ENCODE measurements at regions not wholly inside any gene's neighbourhood (a gene's known extent, or its start where the extent isn't known, plus 50 kb on each side); places are given as distances from the start of the nearest gene placed in this dataset.
"Not testable (repeated sequence)": the region's sequence is repeated elsewhere in the genome, so short reads cannot be mapped to it uniquely, and the experiment has no call there.

GRCh38 chr12:127752802-127753201, 514.2 kb upstream of the TMEM132C start:
- in situ Hi-C loops (cut with MboI; ENCODE audit: low sequenced_read_pairs), result no loop called here

- in situ Hi-C loops (cut with MboI; ENCODE audit: low sequenced_read_pairs), result no loop called here
Observed at GRCh38 chr12:127760357-127760756, 506.6 kb upstream of the TMEM132C start.

DNA sequence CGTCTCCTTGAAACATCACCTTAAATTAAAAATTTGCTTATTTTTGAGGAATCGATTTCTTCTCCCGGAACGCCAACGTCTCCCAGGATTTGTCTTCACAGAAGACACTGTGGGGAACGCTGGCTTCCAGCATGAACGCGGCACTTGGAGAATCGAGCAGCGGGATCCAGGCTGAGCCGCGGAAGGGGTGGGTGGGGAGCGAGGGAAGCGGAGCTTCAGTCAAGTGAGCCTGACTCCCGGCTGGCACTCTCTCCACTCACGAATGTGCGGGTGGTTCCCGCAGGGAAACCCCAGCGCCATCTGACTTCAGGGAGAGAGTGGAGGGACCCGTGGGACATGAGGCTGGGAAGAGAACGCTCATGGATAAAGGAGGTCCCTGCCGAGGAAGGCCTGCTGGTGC, 506.0 kb upstream of the TMEM132C start:
- in situ Hi-C loops (cut with MboI; ENCODE audit: low sequenced_read_pairs), result no loop called here

DNA sequence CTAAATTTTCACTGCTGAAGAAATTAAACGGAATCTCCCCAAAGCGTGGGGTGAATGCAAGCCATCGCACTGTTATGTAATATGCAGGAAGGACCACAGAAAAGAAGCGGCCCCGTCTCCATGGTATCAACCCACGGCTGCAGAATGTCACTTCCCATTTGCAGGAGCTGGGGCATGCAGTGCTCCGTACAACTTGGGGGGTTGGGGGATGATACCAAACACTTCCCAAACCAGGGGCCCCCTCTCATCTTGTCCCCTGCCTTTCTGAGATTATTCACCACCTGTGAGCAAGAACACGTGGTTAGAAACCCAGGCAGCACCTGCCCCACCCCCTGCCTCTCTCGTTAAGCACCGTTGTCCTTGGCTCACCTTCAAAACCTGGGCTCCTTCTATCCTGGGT, 505.1 kb upstream of the TMEM132C start:
- in situ Hi-C loops (cut with MboI; ENCODE audit: low sequenced_read_pairs), result no loop called here

DNA sequence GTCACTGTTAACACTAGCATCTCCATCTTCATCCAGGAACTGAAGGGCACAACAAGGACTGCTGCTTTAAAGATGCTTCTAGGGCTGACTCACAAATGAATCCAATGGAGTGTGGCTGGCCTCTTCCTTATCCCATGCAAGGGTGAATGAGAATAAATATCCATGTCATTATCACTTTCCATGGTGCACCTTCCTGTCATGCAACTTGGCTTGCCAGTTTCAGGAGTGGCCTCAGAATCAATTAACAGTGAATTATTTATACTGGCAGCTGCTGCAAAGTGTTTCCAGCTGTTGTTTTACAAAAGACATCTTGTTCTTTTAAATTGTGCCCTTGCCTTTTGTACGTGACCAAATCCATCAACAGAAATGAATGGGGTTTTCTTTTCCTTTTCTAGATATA, 499.3 kb upstream of the TMEM132C start:
- in situ Hi-C loops (cut with MboI; ENCODE audit: low sequenced_read_pairs), result no loop called here

- in situ Hi-C loops (cut with MboI; ENCODE audit: low sequenced_read_pairs), result no loop called here
Observed at GRCh38 chr12:127770118-127770517, 496.9 kb upstream of the TMEM132C start.

- in situ Hi-C loops (cut with MboI; ENCODE audit: low sequenced_read_pairs), result no loop called here
Observed at GRCh38 chr12:127771546-127771945, 495.4 kb upstream of the TMEM132C start.

DNA sequence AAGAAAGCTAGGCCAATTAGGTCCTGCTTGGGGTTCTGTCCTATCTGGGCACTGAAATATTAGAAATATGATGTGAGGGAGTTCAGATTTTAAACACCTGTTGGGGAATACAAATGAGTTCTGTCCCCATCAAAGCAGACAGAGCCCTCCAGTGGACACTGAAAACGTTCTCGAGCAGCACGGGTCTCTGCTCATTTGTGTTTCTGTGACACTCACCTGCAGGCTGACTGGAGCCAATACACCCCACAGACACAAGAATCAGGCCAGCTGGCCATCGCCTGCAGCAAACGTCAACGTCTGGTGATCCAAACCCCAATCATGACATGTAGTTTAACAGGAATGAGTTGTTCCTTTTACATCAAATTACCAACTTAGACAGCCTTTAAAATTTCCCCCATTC, 493.4 kb upstream of the TMEM132C start:
- in situ Hi-C loops (cut with MboI; ENCODE audit: low sequenced_read_pairs), result no loop called here

- in situ Hi-C loops (cut with MboI; ENCODE audit: low sequenced_read_pairs), result no loop called here
Observed at GRCh38 chr12:127774828-127775227, 492.1 kb upstream of the TMEM132C start.

DNA sequence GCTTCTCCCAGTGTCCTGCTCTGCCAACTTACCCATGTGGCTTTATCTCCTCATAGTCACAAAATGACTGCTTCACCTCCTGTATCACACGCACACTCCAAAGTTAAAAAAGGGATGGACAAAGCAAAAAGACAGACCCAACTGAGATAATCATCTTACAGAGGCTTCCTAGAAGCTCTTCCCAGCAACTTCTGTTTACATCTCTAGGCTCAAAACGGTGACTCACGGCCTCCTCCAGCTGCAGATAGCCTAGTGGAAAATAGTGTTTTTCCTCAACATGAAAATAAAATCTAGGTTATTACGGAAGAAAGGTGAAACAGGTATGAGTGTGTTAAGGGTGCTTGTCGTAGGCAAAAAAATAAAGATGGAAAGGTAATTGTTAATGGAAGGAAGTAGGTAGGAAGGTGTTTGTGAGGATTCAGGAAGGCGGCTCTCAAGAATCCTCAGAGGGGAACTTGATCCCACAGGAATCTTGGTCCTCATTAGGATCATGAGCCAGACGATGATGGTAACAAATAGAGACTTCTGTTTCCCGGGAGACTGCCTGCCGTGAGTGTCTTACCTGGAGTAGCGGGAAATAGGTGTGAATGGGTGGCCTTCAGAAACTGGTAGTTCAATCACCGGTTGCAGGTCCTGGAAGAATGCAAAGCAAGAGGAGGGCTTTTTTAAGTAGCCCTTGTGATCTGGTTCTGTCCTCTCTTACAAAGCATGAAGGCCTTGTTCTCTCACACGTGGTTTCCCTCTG, 487.5 kb upstream of the TMEM132C start:
- in situ Hi-C loops (cut with MboI; ENCODE audit: low sequenced_read_pairs), result no loop called here

DNA sequence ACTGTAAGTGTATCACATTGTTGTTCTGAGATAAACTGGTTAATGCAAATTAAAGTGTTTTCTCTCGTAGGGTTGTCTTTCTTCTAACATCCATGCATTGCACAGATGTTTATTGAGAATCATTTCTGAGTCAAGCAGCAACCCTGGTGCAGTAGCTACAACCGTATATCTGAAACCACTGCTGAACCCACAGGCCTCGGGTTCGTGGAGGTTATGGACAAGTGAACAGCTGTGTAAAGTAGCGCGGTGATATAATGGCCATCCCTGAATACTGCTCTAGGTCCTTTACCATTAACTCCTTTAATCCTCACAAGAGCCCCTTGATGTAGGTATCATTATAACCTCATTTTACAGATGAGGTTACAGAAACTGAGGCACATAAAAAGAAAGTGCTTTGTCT, 486.1 kb upstream of the TMEM132C start:
- in situ Hi-C loops (cut with MboI; ENCODE audit: low sequenced_read_pairs), result no loop called here

GRCh38 chr12:127781336-127781735, 485.6 kb upstream of the TMEM132C start:
- in situ Hi-C loops (cut with MboI; ENCODE audit: low sequenced_read_pairs), result no loop called here

- in situ Hi-C loops (cut with MboI; ENCODE audit: low sequenced_read_pairs), result no loop called here
Observed at GRCh38 chr12:127785540-127785939, 481.4 kb upstream of the TMEM132C start.

DNA sequence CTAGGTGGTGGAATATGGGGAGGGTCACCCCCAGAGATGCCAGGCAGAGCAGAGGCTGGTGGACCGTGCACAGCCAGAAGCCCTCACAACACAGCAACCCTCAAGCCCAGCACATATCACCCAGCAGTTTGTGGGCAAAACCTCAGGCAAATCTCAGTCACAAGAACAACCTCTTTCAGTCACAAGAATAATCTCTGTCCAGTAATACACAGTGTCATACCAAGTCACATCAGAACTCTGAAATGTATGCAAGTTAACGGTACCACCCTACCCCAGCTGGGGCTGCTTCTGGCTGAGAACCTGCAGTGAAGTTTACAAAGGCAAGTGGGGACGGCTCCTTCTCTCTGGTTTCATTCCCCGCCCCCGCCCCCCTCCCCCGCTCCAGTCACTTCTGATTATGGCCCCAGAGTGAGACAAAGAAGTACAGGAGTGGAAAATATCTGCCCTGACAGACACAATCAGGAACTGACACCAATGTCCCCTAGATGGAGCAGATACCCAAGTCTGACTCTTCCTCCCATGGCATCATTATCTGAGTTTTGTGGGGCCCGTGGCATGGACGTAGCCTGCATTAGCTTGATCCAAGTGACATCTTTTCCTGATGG, 480.9 kb upstream of the TMEM132C start:
- in situ Hi-C loops (cut with MboI; ENCODE audit: low sequenced_read_pairs), result no loop called here

DNA sequence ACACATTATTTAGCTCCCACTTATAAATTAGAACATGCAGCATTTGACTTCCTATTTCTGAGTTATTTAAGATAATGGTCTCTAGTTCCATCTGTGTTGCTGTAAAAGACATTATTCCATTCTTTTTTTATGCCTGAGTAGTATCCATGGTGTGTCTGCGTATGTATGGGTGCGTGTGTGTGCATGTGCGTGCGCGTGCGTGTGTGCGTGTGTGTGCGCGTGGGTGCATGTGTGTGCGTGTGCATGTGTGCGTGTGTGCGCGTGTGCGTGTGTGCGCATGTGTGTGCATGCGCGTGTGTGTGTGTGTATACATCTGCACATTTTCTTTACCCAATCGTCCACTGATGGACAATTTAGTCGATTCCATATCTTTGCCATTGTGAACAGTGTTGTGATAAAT, 479.4 kb upstream of the TMEM132C start:
- in situ Hi-C loops (cut with MboI; ENCODE audit: low sequenced_read_pairs), result no loop called here

- in situ Hi-C loops (cut with MboI; ENCODE audit: low sequenced_read_pairs), result no loop called here
Observed at GRCh38 chr12:127790376-127790775, 476.6 kb upstream of the TMEM132C start.

GRCh38 chr12:127791217-127791616, 475.8 kb upstream of the TMEM132C start:
- in situ Hi-C loops (cut with MboI; ENCODE audit: low sequenced_read_pairs), result no loop called here

DNA sequence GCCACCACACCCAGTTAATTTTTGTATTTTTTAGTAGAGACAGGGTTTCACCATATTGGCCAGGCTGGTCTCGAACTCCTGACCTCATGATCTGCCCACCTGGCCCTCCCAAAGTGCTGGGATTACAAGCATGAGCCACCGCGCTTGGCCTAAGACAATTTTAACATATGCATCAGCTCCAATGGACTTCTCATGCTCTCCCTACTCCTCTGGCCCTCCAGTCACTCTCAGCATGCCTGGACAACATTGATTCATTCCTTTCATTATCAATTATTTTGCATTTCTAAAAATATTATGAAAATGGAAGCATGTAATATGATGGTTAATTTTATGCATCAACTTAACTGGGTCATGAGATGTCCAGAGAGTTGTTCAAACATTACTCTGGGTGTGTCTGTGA, 469.1 kb upstream of the TMEM132C start:
- in situ Hi-C loops (cut with MboI; ENCODE audit: low sequenced_read_pairs), result no loop called here

GRCh38 chr12:127802271-127802670, 464.7 kb upstream of the TMEM132C start:
- in situ Hi-C loops (cut with MboI; ENCODE audit: low sequenced_read_pairs), result no loop called here

DNA sequence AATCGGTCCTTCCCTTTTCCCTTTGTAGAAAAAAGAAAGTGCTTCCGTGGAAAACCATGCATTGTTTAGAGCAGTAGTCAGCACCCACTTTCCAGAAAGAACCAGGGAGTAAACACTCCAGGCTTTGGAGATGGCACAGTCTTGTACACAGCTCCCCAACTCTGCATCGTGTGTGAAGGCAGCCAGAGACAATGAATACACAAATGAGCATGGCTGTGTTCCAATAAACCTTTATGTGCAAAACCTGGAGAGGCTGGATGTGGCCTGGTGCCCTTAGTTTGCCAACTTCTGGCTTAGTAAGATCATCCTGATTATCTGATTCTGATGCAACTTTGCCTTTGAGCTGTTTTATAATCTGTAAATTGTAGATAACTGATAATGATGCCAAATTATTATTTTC, 463.4 kb upstream of the TMEM132C start:
- in situ Hi-C loops (cut with MboI; ENCODE audit: low sequenced_read_pairs), result no loop called here

GRCh38 chr12:127809275-127809674, 457.7 kb upstream of the TMEM132C start:
- in situ Hi-C loops (cut with MboI; ENCODE audit: low sequenced_read_pairs), result no loop called here

DNA sequence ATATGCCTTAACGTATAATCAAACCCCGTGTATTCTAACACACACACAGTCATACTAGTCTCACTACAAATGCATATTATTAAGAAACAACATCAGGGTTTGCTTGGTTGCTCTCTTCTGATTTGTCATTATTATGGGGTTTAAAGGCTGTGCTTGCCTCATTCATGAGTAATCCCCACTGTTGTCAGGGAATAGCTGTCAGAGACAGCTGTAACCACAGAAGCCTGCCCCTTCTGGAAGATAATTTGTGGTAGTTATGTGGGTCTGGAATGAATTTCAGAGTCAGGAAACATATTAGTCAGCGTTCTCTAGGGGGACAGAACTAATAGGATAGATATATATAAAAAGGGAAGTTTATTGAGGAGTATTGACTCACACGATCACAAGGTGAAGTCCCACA, 456.9 kb upstream of the TMEM132C start:
- in situ Hi-C loops (cut with MboI; ENCODE audit: low sequenced_read_pairs), result no loop called here

- in situ Hi-C loops (cut with MboI; ENCODE audit: low sequenced_read_pairs), result not testable (repeated sequence)
Observed at GRCh38 chr12:127810459-127810858, 456.5 kb upstream of the TMEM132C start.

Measured in HL-60/S4 (cell line).